ENCODE measurements at regions not wholly inside any gene's neighbourhood (a gene's known extent, or its start where the extent isn't known, plus 50 kb on each side); places are given as distances from the start of the nearest gene placed in this dataset.

GRCh38 chr6:112488238-112488637 lies 141.1 kb downstream of the RFPL4B start:
- in situ Hi-C loops (cut with HindIII; ENCODE audit: low pct_unique_long_range_greater_than_20kb, low sequenced_read_pairs): no loop called here
- H3K27ac ChIP-seq (ENCODE audit: low read length): no peak overlapping the region
- H3K36me3 ChIP-seq (ENCODE audit: control insufficient read depth, insufficient read depth, low read length): no peaks in the 10 kb centered on the region
- no peaks in the 10 kb centered on the region for H3K4me1 ChIP-seq (ENCODE audit: control insufficient read depth, insufficient read depth, low read length)
- BruUV-seq (replicated peaks): no TSS peak
- H3K27me3 ChIP-seq (ENCODE audit: control insufficient read depth, insufficient read depth, low read length): no peaks in the 10 kb centered on the region
- DNase-seq (ENCODE audit: low read depth, low spot score) (no peak), ATAC-seq (no peak)
- no peak overlapping the region for H3K4me3 ChIP-seq (ENCODE audit: low read depth in 2 of 2, low read length in 2 of 2)
- TF ChIP-seq REST (IDR thresholded peaks at IDR 0.05; ENCODE audit: insufficient read depth in 1 of 2, low read depth in 2 of 2, low read length in 1 of 2) (no peak), CTCF (IDR thresholded peaks at IDR 0.05) (no peak), SIN3A (IDR thresholded peaks at IDR 0.05; ENCODE audit: borderline replicate concordance, insufficient read depth, low read depth, low read length) (no peak), TCF7L2 (IDR thresholded peaks at IDR 0.05; ENCODE audit: low read depth, low read length) (no peak), POLR2AphosphoS5 (IDR thresholded peaks at IDR 0.05; ENCODE audit: low read depth, low read length) (no peak)
- ChIA-PET CTCF (no interaction called here), POLR2A (no interaction called here)
- H3K9me3 ChIP-seq (ENCODE audit: control insufficient read depth, insufficient read depth, low read depth, low read length): no peaks in the 10 kb centered on the region
- intact Hi-C loops (cut with micrococcal nuclease; ENCODE audit: unreplicated experiment): no loop called here

GRCh38 chr6:112501705-112502104 lies 154.6 kb downstream of the RFPL4B start:
- intact Hi-C loops (cut with micrococcal nuclease; ENCODE audit: unreplicated experiment) (no loop called here), in situ Hi-C loops (cut with HindIII; ENCODE audit: low pct_unique_long_range_greater_than_20kb, low sequenced_read_pairs) (no loop called here)
- no peaks in the 10 kb centered on the region for H3K36me3 ChIP-seq (ENCODE audit: control insufficient read depth, insufficient read depth, low read length)
- TF ChIP-seq SIN3A (IDR thresholded peaks at IDR 0.05; ENCODE audit: borderline replicate concordance, insufficient read depth, low read depth, low read length) (no peak), TCF7L2 (IDR thresholded peaks at IDR 0.05; ENCODE audit: low read depth, low read length) (no peak), REST (IDR thresholded peaks at IDR 0.05; ENCODE audit: insufficient read depth in 1 of 2, low read depth in 2 of 2, low read length in 1 of 2) (no peak), CTCF (IDR thresholded peaks at IDR 0.05) (no peak), POLR2AphosphoS5 (IDR thresholded peaks at IDR 0.05; ENCODE audit: low read depth, low read length) (no peak)
- CTCF ChIA-PET: no interaction called here
- H3K27ac ChIP-seq (ENCODE audit: low read length): no peak overlapping the region
- POLR2A ChIA-PET: no interaction called here
- H3K9me3 ChIP-seq (ENCODE audit: control insufficient read depth, insufficient read depth, low read depth, low read length): no peaks in the 10 kb centered on the region
- H3K4me3 ChIP-seq (ENCODE audit: low read depth in 2 of 2, low read length in 2 of 2): no peak overlapping the region
- no TSS peak for BruUV-seq (replicated peaks)
- peaks cover 10% of the 10 kb centered on the region; the same call in 1 of the 2 replicates for H3K4me1 ChIP-seq (ENCODE audit: control insufficient read depth, insufficient read depth, low read length)
- DNase-seq (ENCODE audit: low read depth, low spot score): no peak
- no peak for ATAC-seq
- no peaks in the 10 kb centered on the region for H3K27me3 ChIP-seq (ENCODE audit: control insufficient read depth, insufficient read depth, low read length)
